ENCODE measurements at regions not wholly inside any gene's neighbourhood (a gene's known extent, or its start where the extent isn't known, plus 50 kb on each side); places are given as distances from the start of the nearest gene placed in this dataset.

- Mint-ChIP-seq H3K36me3 (ENCODE audit: insufficient read depth, unreplicated experiment) (no peaks in the 10 kb centered on the region), H3K4me3 (ENCODE audit: unreplicated experiment) (no peak overlapping the region), H3K27me3 (ENCODE audit: insufficient read depth, unreplicated experiment) (peaks cover 6% of the 10 kb centered on the region), H3K27ac (ENCODE audit: unreplicated experiment) (no peak overlapping the region), H3K9me3 (ENCODE audit: unreplicated experiment) (peaks cover 11% of the 10 kb centered on the region), H3K4me1 (ENCODE audit: low read depth, unreplicated experiment) (no peaks in the 10 kb centered on the region)
- Histone ChIP-seq H3K4me3 (ENCODE audit: low read depth, low read length) (no peak overlapping the region), H3K27me3 (replicated peaks; ENCODE audit: control insufficient read depth, insufficient read depth, low read length) (no peaks in the 10 kb centered on the region), H3K9me3 (no peaks in the 10 kb centered on the region), H3K4me1 (no peaks in the 10 kb centered on the region), H3K36me3 (ENCODE audit: control insufficient read depth, insufficient read depth, low read length) (no peaks in the 10 kb centered on the region)
- intact Hi-C loops (cut with micrococcal nuclease; ENCODE audit: unreplicated experiment): no loop called here
- ChIA-PET POLR2A (no interaction called here), CTCF (no interaction called here)
- BruUV-seq (replicated peaks): no TSS peak
- TF ChIP-seq CTCF (IDR thresholded peaks at IDR 0.05; ENCODE audit: insufficient read depth in 1 of 2, low read depth in 1 of 2, low read length in 1 of 2, severe bottlenecking in 1 of 2, unreplicated experiment in 1 of 2): no peak
- no peak for DNase-seq
Observed at GRCh38 chr2:228590681-228591080, 409.2 kb upstream of the SPHKAP start.

- Histone ChIP-seq H3K4me1 (no peaks in the 10 kb centered on the region), H3K4me3 (ENCODE audit: low read depth, low read length) (no peak overlapping the region), H3K9me3 (no peaks in the 10 kb centered on the region), H3K27me3 (replicated peaks; ENCODE audit: control insufficient read depth, insufficient read depth, low read length) (no peaks in the 10 kb centered on the region), H3K36me3 (ENCODE audit: control insufficient read depth, insufficient read depth, low read length) (no peaks in the 10 kb centered on the region)
- Mint-ChIP-seq H3K4me1 (ENCODE audit: low read depth, unreplicated experiment) (no peaks in the 10 kb centered on the region), H3K36me3 (ENCODE audit: insufficient read depth, unreplicated experiment) (no peaks in the 10 kb centered on the region), H3K9me3 (ENCODE audit: unreplicated experiment) (peaks cover 11% of the 10 kb centered on the region), H3K27ac (ENCODE audit: unreplicated experiment) (no peak overlapping the region), H3K27me3 (ENCODE audit: insufficient read depth, unreplicated experiment) (peaks cover 6% of the 10 kb centered on the region), H3K4me3 (ENCODE audit: unreplicated experiment) (no peak overlapping the region)
- intact Hi-C loops (cut with micrococcal nuclease; ENCODE audit: unreplicated experiment): no loop called here
- no peak for TF ChIP-seq CTCF (IDR thresholded peaks at IDR 0.05; ENCODE audit: insufficient read depth in 1 of 2, low read depth in 1 of 2, low read length in 1 of 2, severe bottlenecking in 1 of 2, unreplicated experiment in 1 of 2)
- POLR2A ChIA-PET: no interaction called here
- no TSS peak for BruUV-seq (replicated peaks)
- CTCF ChIA-PET: no interaction called here
- DNase-seq: no peak
Observed at GRCh38 chr2:228589115-228589514, 407.6 kb upstream of the SPHKAP start.

- BruUV-seq (replicated peaks): no TSS peak
- H3K4me1 Mint-ChIP-seq (ENCODE audit: low read depth, unreplicated experiment): no peaks in the 10 kb centered on the region
- H3K4me3 ChIP-seq (ENCODE audit: low read depth, low read length): no peak overlapping the region
Observed at GRCh38 chr2:228581731-228582130, 400.2 kb upstream of the SPHKAP start.

More at GRCh38 chr2:228581731-228582130, 400.2 kb upstream of the SPHKAP start:
- no peaks in the 10 kb centered on the region; the same call in 1 of the 2 replicates for H3K27me3 ChIP-seq (replicated peaks; ENCODE audit: control insufficient read depth, insufficient read depth, low read length)
- DNase-seq: no peak
- H3K9me3 ChIP-seq: no peaks in the 10 kb centered on the region
- TF ChIP-seq CTCF (IDR thresholded peaks at IDR 0.05; ENCODE audit: insufficient read depth in 1 of 2, low read depth in 1 of 2, low read length in 1 of 2, severe bottlenecking in 1 of 2, unreplicated experiment in 1 of 2): no peak
- no peak overlapping the region for H3K27ac Mint-ChIP-seq (ENCODE audit: unreplicated experiment)
- H3K36me3 ChIP-seq (ENCODE audit: control insufficient read depth, insufficient read depth, low read length): no peaks in the 10 kb centered on the region
- peaks cover 12% of the 10 kb centered on the region for H3K27me3 Mint-ChIP-seq (ENCODE audit: insufficient read depth, unreplicated experiment)
- ChIA-PET CTCF (no interaction called here), POLR2A (no interaction called here)
- H3K4me3 Mint-ChIP-seq (ENCODE audit: unreplicated experiment): no peak overlapping the region
- no peaks in the 10 kb centered on the region for H3K4me1 ChIP-seq
- intact Hi-C loops (cut with micrococcal nuclease; ENCODE audit: unreplicated experiment): no loop called here
- no peaks in the 10 kb centered on the region for H3K36me3 Mint-ChIP-seq (ENCODE audit: insufficient read depth, unreplicated experiment)
- no peaks in the 10 kb centered on the region for H3K9me3 Mint-ChIP-seq (ENCODE audit: unreplicated experiment)

All from Caco-2 (cell line).